HG03378 (cell line): ENCODE measurements at regions not wholly inside any gene's neighbourhood (a gene's known extent, or its start where the extent isn't known, plus 50 kb on each side); places are given as distances from the start of the nearest gene placed in this dataset.
"Not testable (repeated sequence)": the region's sequence is repeated elsewhere in the genome, so short reads cannot be mapped to it uniquely, and the experiment has no call there.

Experiments used
- ATAC-seq: cut with Tn5 transposase; IDR thresholded peaks from one replicate; pipeline ENCODE4 v1.9.1; 2021; ENCODE audit warnings: mild to moderate bottlenecking, moderate library complexity; ENCODE audit not compliant: unreplicated experiment

DNA sequence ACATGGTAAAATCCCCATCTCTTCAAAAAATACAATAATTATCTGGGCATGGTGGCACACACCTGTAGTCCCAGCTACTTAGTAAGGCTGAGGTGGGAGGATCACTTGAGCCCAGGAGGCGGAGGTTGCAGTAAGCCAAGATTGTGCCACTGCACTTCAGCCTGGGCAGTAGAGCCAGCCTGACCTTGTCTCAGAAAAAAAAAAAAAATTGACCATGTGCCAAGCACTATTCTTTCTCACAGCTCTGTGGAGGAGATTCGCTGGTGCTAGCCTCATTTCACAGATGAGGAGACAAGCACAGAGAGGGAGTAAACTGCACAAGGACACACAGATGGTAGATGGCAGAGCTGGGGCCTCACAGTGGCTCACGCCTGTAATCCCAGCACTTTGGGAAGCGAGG is 131.8 kb upstream of the JARID2 start:
- no peak for ATAC-seq

- ATAC-seq, result no peak
Measured at GRCh38 chr6:15116889-15117288, 129.0 kb upstream of the JARID2 start.

- no peak for ATAC-seq
Measured at GRCh38 chr6:15121443-15121842, 124.4 kb upstream of the JARID2 start.

DNA sequence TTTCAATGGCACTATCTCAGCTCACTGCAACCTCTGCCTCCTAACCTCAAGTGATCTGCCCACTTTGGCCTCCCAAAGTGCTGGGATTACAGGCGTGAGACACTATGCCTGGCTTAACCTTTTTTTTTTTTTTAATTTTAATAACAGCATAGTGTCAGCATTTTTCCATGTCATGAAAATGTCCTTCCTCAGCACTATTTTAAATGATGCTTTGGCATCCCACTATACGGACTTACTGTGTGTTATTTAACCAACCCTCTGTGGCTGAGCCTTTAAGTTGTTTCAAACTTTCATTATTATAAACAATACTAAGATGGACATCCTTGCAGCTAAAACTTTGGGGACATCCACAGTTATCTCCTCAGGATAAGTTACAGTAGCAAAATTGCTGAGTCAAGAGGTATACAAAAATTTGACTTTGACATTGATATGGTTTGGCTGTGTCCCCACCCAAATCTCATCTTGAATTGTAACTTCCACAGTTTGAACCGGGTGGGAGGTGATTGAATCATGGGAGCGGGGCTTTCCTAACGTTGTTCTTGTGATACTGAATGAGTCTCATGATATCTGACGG is 123.8 kb upstream of the JARID2 start:
- no peak for ATAC-seq

DNA sequence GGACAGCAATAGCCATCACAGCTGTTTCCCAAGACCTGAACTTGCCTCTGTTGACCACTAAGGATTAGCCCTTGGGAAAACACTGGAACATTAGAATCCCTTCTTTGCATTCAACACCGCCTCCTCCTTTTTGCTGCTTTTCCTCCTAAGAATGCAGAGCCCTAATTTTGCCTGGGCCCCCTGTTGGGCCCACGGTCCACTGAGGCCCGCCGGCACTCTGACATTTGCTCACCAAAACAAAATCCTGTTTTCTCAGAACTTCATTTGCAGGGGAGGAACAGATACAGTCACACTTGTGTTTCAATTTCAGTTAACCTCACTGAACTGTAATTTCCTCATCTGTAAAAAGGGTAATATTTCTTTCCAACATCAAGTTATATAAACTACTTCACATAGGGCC is 116.0 kb upstream of the JARID2 start:
- no peak for ATAC-seq

GRCh38 chr6:15131234-15131633 is 114.6 kb upstream of the JARID2 start:
- no peak for ATAC-seq

GRCh38 chr6:15131651-15132061 is 114.2 kb upstream of the JARID2 start:
- ATAC-seq, result no peak

GRCh38 chr6:15132167-15132566 is 113.7 kb upstream of the JARID2 start:
- ATAC-seq, result no peak

DNA sequence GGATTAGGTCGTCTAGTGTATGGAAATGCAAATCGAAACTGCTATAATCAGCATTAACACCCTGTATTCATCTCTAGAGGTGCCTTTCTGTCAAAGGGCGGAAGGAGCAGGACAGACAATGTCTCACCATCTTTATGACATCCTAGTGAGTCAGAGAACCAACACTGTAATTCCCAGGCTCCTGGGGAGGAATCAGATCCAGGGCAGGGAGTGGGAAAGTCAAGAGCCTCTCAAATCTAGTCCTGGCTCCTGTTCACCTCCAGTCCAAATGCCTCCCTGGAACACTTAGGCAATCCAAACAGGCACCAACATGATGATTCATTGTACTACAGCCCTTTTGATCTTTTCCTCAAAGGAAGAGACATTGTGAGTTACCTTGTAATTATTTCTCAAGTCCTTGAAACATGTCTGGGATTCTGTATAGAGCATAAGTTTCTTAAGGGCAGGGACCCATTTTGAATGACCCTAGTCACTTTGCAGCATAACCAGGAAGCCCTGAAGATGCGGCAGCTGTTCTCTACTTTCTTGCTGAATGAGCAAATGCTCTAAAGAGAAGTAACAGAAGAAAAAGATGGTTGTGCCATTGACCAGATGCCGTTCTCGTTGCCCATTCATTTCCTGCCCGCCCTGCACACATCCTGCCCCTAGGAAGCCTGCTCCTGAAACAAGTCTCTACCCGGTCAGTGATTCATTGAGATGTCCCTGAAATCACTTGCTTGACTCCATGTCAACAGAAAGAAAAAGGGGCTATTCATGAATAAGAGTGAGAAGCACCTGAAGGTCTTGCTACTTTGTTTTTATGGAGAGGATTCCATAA is 112.8 kb upstream of the JARID2 start:
- ATAC-seq, result no peak

DNA sequence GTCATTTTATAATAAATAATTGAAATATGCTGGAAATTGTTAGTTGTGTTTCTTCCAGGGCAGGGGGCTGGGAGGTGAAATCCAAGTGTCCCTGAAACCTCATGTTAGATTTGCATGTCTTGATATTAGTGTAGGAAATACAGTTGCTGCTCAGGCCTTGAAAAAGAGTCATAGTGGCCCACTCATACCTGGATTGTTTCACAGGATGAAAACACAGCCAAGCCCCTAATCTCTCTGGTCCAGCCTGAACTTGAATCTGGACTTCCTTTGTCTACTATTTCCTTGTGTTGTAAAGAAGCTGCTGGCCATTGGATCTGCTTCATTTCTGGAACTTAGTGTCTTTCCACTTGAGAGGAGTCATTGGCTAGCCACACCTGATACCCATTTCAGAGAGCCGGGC is 108.8 kb upstream of the JARID2 start:
- no peak for ATAC-seq

DNA sequence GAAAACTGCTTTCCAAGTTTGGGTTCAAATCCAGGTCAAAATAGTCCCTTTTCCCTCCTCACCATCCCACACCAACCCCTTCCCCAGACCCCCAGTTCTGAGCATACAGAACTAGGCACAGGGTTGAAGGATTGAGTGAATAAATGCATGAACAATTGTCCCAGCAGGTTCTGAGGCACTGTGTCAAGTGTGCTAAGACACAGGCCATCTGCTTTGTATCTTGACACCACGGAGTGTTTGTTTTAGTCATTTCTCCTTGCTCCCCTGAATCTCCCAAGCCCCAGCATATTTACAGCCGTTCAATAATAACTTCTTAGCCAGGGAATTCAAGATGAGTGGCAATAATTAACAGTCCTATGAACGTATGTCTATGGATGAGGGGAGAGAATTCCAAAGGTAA is 102.8 kb upstream of the JARID2 start:
- no peak for ATAC-seq

- ATAC-seq, result no peak
Measured at GRCh38 chr6:15143540-15143939, 102.3 kb upstream of the JARID2 start.

DNA sequence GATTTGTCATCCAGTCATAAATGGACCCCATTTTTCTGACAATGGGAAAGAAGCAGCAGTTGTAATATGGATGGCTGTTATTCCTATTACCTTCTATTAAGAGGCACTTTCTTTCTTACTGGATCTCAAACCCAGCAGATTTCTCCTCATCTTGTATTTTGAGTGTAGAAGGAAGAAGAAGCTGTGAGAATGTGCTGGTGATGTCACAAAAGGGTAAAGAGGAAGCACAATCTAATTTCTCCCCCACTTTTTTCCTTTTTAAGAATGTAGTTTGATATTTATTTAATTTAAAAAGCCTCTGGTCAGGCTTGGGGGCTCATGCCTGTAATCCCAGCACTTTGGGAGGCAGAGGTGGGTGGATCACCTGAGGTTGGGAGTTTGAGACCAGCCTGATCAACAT is 100.0 kb upstream of the JARID2 start:
- no peak for ATAC-seq

DNA sequence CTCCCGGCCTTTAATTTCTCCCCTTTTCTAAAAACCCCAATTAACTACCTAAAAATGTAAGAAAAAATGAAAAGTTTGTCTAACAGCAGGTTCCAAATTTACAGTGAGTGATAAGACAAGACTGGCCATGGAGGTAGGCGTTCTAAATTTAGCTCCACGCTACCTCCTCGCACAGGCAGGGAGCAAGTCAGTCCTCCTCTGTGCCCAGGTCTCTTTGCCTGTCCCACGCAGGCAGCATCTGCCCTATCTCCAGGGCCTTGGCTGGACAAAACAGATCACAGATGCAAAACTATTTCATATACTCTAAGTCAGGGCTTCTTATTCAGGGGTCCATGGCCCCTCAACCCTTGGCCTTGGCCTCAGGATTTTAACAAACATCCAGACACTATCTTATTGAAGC is 98.0 kb upstream of the JARID2 start:
- ATAC-seq, result no peak

- no peak for ATAC-seq
Measured at GRCh38 chr6:15148356-15148946, 97.4 kb upstream of the JARID2 start.

GRCh38 chr6:15150207-15150606 is 95.7 kb upstream of the JARID2 start:
- ATAC-seq, result no peak

DNA sequence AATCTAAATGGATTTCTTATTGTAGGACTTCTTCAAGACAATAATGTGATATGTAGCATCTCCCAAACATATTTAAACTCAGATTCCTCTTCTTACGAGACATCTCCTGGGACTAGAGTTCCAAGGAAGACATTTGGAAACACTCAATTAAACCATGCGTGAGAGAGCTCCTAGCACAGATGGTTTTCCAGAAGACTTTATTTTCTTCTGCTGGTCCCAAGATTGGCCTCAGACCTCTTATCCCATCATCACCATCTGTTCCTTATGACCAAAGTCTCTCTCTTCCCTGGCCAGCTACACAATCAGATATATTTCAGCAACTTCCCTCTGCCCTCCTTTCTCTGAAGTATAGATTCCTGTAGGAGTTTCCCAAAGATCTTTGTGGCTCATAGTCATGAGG is 93.2 kb upstream of the JARID2 start:
- no peak for ATAC-seq

DNA sequence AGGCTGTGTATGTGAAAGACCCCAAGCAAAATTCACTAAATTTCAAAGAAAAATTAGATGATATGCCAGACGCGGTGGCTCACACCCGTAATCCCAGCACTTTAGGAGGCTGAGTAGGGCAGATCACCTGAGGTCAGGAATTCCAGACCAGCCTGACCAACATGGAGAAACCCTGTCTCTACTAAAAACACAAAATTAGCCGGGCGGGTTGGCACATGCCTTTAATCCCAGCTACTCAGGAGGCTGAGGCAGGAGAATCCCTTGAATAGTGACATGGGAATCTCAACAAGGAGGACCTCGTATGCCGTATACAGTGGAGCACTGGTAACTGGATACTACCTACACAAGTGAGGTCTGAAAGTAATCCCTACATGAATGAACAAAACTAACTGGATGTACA is 92.7 kb upstream of the JARID2 start:
- ATAC-seq, result no peak

DNA sequence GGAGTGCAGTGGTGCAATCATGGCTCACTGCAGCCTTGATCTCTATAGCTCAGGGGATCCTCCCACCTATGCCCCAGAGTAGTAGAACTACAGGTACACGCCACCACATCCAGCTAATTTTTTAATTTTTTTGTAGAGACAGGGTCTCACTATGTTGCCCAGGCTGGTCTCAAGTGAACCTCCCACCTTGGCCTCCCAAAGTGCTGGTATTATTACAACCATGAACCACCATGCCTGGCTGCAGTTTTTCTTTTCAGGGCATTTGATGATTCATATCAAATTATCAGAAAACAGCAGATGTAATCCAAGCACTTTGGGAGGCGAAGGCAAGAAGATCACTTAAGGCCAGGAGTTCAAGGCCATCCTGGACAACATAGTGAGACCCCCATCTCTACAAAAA is 88.4 kb upstream of the JARID2 start:
- ATAC-seq, result no peak

DNA sequence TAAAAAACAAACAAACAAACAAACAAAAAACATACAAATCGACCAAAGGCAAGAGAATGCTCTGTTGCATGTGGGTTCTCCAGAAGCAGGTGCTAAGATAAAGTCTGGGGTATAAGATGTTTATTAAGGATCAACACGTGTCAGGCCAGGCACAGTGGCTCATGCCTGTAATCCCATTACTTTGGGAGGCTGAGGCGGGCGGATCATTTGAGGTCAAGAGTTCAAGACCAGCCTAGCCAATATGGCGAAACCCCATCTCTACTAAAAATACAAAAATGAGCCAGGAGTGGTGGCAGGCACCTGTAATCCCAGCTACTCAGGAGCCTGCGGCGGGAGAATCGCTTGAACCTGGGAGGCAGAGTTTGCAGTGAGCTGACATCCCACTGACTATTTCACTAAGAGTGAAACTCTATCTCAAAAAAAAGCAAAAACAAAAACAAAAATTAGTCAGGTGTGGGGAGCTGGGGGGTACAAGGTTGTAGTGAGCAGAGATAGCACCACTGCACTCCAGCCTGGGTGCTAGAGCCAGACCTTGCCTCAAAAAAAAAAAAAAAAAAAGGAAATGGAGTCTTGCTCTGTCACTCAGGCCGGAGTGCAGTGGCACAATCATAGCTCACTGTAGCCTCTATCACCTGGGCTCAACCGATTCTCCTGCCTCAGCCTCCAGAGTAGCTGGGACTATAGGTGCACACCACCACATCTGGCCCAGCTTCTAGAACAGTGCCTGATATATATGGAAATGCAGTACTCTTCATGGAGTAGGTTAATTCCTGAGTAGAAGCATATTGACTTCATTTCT is 86.8 kb upstream of the JARID2 start:
- no peak for ATAC-seq

DNA sequence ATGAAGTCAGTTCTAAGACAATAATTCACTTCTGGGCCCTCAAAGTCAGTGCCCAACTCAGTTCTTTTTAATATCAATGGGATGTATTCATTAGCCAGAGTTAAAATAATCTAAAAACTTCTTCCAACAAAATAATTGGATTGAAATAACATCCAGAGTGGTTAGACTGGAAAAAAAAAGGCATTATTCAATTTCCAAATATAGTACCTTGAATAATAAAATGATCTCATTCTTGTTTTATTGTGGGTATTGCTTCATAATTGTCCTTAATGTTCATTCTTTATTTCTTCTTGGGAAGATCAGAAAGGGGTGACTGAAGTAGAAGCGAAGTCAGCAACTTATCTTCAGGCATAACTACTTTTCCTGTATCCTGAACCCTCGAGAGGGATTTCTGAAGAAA is 85.1 kb upstream of the JARID2 start:
- ATAC-seq, result no peak

GRCh38 chr6:15164855-15165254 is 81.0 kb upstream of the JARID2 start:
- not testable (repeated sequence) for ATAC-seq
